Upper lobe of left lung (tissue), 4 donors: ENCODE measurements at regions not wholly inside any gene's neighbourhood (a gene's known extent, or its start where the extent isn't known, plus 50 kb on each side); places are given as distances from the start of the nearest gene placed in this dataset.

Experiments
- EP300 ChIP-seq, 4 donors: sonication (generic); formaldehyde crosslinking; IDR thresholded peaks; one replicate each; pipeline ENCODE4 v1.5.1; 2017; ENCODE audit warnings: antibody characterized with exemption in 4 of 4, control low read depth in 2 of 4
- POLR2A ChIP-seq, 4 donors: fragments of 450-650 bp; IDR thresholded peaks; one replicate each; pipeline ENCODE4 v1.5.1; 2016 to 2017; ENCODE audit warnings: antibody characterized with exemption in 4 of 4, mild to moderate bottlenecking in 2 of 4
- TF ChIP-seq, protein P1 (sequence below), 6 experiments: fragments of 450-650 bp in 4 of 6; fragments of 200-600 bp in 2 of 6; sonication (generic) in 2 of 6; IDR thresholded peaks; one replicate each; pipeline ENCODE4 v1.5.1; 2016 to 2019; ENCODE audit warnings: antibody characterized with exemption in 6 of 6

- TF ChIP-seq, protein P1, sequence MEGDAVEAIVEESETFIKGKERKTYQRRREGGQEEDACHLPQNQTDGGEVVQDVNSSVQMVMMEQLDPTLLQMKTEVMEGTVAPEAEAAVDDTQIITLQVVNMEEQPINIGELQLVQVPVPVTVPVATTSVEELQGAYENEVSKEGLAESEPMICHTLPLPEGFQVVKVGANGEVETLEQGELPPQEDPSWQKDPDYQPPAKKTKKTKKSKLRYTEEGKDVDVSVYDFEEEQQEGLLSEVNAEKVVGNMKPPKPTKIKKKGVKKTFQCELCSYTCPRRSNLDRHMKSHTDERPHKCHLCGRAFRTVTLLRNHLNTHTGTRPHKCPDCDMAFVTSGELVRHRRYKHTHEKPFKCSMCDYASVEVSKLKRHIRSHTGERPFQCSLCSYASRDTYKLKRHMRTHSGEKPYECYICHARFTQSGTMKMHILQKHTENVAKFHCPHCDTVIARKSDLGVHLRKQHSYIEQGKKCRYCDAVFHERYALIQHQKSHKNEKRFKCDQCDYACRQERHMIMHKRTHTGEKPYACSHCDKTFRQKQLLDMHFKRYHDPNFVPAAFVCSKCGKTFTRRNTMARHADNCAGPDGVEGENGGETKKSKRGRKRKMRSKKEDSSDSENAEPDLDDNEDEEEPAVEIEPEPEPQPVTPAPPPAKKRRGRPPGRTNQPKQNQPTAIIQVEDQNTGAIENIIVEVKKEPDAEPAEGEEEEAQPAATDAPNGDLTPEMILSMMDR (IDR thresholded peaks at IDR 0.05) = no peak
- TF ChIP-seq EP300 (IDR thresholded peaks at IDR 0.05) (no peak), POLR2A (IDR thresholded peaks at IDR 0.05) (no peak)
These were observed 385.7 kb upstream of the RGMA start for GRCh38 chr15:93474728-93475127.
